HG03045 (cell line): ENCODE measurements at regions not wholly inside any gene's neighbourhood (a gene's known extent, or its start where the extent isn't known, plus 50 kb on each side); places are given as distances from the start of the nearest gene placed in this dataset.

ENCODE experiments used
- ATAC-seq: cut with Tn5 transposase; IDR thresholded peaks from one replicate; pipeline ENCODE4 v1.9.1; 2021; ENCODE audit warnings: mild to moderate bottlenecking, moderate library complexity; ENCODE audit not compliant: unreplicated experiment

DNA sequence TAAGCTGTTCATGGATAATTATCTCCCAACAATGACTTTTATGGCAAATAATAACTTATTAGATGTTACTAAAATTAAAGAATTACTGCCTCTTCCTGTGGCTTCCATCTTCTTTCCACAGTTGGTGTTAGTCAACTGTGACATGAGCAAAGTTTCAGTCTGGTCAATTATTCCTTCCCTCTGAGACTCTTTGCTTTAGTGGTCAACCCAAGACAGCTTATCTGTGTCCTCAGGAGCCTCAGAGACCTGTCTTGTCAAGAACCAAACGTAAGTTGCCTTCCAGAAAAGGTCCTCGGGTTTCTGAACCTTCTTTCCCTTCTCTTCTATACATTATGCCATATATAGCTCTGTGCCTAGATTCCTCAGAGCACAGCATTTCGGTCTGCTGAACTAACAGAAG, 263.2 kb upstream of the ZP4 start:
- no peak for ATAC-seq

DNA sequence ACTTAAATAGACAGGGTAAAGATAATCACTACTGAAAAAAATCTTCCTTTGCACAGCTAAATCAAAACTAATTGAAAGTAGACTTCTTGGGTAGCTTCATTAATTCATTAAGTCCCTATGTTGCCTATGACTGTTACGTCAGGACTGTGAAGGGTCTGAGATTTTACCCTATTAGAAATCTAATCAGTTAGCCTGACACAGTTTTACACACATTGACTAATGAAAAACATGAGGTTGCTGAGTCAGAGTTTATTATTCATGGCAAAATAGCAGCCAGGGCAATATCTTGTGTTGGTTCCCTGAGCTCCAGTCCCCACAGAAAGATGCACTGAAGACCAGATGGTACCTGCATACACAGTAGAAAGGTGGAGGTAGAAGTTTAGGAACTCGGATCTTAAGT, 262.5 kb upstream of the ZP4 start:
- ATAC-seq: no peak

DNA sequence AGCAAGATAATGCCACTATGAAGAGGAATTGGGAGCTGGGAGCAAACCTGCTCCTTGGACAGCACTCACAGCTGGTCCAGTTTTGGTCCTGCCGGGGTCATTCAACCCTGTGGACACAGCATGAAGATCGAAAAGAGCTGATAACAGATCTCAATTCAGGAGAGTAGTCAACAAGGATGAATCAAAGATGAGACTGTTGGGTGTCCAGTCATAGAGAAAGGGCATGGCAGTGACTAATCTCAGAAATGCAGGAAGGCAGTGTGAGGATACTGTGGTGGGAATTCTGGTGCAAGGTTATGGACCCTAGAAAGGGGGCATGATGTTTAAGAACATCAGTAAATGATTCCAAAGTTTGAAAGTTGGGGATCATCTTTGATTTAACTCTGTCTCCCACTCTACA, 261.4 kb upstream of the ZP4 start:
- ATAC-seq: no peak

DNA sequence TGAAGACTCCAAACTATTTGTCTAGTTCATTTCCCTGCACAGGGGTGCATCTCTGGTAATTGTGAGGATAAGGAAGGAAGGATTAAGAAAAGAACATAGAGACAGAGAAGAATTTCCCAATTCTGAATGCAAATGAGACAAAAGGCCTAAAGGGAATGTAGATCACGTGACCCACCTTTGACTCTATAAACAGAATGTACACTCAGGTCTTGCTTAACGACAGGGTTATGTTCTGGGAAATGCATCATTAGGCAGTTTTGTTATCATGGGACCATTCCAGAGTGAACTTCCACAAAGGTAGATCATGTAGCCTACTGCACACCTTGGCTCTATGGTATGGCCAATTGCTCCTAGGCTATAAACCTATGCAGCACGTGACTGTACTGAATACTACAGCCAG, 252.3 kb upstream of the ZP4 start:
- ATAC-seq: no peak

DNA sequence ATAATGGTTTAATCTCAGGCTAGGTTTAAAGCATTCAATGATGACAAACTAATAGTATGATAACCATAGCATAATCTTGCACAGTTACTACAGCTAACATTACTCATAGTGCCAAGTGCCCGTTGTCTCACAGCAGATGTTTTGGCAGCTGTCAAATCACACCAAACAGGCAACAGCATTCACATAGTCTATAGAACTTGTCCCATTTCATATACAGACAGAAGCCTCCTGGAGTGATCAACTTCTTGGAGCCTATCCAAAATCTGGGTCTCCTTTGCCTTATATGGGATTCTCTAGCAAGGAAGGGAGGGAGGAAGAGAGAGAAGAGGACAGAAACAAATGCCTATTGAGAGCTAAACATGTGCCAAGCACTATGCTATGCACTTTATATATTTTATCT, 250.6 kb upstream of the ZP4 start:
- no peak for ATAC-seq

DNA sequence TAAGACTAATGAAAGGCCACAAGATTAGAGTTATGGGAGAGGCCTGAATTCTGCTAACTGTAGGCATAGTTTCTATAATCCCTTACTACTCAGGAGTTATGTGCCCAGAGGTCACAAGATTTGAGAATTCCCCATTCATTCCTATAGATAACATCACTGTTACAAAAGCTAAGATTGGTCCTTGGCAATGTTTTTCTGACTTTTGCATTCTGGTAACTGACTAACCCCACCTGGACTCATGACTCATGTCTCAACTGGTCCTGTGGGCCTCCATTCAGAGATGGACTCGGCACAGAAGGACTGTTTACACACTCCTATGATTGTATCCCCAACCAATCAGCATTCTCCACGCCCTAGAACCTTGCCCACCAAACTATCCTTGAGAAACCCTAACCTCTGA, 249.0 kb upstream of the ZP4 start:
- ATAC-seq: no peak

DNA sequence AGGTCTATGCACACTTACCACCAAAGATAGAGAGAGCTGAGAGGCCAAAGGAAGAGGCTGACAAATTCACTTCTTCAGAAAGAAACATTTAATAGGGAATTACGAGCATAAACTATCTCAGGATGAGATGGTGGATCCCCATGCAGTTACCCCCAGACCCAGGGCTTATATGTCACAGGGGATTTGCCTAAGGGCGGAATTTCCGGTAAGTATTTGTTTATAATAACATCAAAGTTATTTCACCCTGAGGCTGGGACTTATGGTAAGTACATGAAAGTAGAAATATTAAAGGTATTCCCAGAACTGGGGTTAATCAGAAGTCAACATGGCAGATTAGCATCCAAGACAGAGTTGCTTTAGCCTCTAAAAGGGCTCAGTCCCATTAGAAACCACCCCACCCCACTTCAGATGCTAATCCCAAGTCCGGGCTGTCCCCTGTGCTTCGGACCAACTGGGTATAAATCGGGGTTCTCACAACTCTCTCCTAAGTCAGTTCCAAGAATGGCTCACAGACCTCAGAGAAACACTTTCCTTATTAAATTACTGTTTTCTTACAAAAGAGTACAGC, 247.4 kb upstream of the ZP4 start:
- no peak for ATAC-seq

DNA sequence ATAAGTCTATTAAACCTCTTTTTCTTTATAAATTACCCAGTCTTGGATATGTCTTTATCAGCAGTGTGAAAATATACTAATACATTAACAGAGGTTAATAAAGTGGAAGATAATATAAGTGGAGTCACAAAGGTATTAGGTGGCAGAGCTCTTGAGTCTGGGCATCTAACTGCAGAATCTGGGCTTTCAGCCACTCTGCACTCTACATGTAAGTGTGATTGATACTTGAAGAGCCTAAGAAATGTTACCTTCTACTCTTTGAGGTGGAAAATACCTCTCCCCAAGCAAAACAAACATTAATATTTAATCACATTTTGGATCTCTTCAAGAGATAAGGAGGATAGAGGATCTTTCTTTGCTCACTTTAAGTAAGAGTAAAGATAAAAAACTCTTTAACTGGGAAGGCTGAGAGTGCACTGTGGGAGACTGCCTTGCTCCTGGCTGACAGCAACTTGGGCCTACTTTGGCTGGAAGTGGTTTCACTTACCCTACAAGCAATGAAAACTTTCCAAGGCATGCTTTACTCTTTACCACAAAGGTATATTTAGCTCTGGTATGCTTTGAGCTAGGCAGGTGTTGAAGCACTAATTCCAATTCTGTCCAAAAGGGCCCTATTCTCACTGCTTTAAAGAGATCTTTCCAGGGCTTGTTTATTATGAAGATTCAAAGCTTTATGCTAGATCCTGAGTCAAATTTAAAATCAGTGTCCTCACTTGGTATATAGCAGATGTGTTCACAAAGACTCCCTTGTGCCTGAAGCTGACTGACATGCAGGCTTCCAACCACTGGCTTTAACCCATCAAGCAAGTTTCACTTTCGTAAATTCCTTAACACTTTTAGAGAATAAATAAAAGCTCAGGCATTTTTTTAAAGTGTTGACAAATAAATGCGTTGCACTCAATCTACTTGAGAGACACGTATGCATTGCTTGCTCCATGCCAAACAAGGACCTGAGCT, 245.3 kb upstream of the ZP4 start:
- no peak for ATAC-seq

DNA sequence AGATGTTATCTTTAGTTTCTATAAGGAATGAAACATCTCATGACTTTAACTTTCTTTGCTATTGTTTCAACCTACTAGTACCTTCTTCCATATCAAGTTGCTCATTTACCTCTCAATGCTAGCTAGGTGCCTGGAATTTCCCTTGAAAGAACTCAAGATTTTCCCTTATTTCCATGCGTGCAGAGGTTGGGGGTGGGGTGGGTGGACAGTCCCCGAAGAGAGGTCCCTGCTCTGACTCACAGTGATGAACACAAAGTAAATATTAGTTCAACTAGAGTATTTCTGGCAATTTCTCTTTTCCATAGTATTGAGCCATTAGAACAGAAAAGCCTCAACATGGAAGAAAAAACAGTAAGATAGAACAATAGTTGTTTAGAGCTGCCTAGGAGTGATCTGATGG, 239.0 kb upstream of the ZP4 start:
- no peak for ATAC-seq

DNA sequence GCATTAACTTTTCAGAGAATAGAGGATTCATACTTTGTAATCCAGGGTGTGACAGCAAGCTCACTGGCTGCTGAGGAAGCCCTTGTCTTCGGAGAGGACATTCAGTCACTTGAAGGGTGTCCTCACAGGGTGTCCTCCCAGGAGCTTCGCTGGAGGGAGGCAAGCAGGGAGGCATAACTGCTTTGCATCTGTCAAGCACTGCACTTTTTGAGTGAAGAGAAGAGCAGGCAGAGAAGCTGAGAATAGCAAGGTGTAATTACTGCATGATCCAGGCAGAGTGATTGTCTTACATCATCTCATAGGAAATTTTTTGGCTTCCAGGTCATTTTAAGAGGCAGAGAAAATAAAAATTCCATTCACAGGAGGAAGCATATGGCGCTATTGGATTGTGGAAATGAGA, 232.5 kb upstream of the ZP4 start:
- ATAC-seq: no peak

DNA sequence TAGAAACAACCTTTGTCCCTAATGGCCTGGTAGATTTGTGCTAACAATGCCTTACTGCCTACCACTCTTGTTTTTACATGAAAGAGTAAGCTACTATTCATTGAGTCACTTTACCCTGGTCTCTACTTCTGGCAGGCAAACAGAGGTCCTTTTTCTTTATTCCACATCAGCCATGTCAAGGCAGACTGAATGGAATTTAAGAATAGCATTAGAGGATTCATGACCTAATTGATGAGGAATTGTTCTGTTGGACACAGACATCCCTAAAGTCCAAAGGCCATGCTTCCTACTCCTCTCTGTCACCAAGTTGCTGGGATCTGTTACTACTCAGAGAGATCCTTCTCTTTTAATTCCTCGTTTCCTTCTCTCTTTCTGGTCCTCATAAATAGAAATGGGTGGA, 229.1 kb upstream of the ZP4 start:
- no peak for ATAC-seq

DNA sequence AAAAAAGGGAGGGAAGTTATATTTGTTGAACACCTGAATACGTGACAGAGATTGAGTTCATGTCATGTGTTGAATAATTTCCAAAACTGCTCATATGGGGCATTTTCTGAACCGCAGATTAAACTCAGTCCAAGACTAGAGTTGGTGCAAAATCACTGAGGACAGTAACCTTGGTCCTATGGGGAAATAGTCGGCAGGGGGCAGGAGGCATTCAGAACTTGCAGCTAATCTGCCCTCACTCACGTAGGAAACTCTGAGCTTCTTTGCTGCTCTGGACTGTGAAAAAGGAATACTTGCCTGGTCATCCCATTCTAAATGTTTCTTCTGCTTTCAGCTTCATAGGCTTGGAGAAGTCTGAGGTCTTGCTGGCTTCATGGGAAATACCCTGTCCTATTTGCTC, 228.3 kb upstream of the ZP4 start:
- ATAC-seq: no peak

DNA sequence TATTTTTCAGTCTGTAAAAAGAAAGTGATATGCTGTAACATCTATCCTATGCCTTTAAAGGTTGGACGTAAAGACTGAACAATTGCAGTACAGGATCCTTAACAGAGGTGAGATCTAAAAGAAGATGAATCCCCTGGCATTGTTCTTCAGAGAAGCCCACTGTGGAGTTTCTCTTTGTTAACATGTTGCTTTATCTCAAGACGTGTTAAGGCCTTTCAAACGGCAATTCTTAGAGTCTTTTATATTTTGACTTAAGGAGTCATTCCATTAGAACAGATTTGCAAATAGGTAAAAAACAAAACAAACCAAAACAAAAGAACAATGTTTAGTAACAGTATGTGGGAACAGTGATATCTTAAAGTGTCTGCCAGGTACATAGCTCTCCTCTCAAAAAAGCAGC, 225.1 kb upstream of the ZP4 start:
- ATAC-seq: no peak

DNA sequence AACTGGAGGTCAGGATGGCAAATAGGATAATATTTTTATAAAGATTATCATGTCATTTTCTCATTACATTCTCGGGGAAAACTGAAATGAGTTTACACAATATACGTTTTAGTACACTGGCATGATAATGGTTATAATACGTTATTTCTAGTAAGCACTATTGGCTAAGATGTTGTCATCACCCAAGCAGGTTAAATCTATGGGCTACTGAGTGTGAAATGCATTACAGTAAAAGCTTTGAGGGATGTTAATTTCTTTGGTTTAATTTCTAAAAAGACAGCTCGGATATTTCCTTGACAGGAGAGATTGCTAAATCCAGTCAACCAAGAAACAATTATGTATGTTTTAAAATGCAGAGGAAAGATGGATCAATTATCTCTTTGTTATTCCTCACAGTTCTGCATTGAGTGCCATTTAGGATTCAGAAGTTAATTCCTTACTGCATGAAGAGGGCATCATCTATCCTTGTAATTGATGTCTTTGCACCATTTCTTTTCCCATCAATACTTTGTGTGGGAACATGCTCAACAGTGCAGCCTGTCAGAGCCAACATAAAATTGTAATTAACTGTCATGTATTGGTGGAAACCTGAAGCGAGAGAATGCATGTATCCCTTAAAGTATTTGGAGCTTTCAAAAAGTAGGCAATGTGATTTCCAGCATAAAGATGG, 222.4 kb upstream of the ZP4 start:
- no peak for ATAC-seq

DNA sequence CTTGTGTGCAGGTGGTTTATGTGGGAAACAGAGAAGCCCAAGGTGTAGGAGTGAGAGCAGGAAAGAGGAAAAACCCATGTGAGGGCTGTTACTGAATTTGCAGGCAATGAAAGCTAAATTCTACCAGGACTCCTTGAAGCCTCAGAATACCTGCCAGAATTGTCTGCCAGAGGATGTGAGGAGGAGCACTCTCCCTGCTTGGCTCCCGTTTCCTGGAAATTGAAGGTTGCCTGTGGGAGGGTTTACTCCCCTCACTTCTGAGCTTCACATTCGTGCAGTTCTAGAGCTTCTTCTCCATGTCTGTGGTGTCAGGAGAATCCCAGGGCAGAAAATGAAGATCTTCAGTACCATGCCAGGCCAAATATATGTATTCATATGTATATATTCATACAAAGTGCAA, 220.8 kb upstream of the ZP4 start:
- ATAC-seq: no peak

DNA sequence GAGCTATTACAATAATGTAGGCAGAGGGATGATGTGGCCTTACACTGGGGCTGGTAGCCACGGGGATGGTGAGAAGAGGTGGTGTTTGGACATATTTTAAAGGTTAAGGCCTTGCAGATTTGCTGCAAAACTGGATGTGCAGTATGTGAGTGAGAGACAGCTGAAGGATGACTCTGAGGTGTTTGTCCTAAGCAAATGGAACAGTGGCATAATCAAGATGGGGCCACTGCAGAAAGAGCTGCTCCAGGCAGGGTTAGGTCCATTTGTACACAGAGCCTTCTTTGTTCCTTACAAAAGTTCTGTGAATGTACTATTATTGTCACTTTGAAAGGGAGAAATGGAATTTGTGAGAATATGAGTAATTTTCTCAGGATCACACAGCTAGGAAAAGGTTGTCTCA, 220.4 kb upstream of the ZP4 start:
- no peak for ATAC-seq

DNA sequence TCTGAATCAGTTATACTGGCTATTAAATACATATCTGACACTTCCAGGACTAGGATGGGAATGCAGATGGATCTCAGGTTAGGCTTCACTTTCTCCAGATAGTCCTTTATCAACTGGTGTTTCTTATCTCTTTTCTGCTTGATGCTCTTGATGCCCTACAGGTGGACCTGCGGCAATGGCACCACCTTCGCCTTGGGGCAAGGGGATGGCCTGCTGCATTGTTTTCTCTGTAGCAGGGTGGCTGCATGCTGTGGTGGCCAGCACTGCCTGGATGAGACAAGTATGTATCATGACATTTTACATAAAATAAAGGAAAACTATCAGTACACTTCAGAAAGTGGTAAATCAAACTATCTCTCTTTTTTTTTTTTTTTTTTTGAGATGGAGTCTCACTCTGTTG, 217.7 kb upstream of the ZP4 start:
- ATAC-seq: no peak

DNA sequence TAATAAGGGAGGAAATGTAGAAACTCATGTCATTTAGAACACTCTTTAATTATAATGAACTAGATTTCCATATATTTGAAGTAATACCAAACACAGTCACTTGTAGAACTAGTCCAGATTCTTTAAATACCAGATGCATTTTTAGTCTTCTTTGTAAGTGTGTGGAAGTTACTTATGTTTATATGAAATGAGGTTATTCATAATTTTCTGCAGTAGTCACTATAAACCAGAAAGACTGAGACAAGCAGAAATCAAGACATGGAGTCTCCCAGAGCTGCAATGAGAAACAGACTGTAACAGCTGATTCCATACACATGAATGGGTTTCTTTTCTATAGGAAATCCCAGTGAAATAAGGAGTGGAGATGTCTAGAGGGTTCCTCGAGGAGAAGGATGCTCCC, 216.6 kb upstream of the ZP4 start:
- no peak for ATAC-seq

DNA sequence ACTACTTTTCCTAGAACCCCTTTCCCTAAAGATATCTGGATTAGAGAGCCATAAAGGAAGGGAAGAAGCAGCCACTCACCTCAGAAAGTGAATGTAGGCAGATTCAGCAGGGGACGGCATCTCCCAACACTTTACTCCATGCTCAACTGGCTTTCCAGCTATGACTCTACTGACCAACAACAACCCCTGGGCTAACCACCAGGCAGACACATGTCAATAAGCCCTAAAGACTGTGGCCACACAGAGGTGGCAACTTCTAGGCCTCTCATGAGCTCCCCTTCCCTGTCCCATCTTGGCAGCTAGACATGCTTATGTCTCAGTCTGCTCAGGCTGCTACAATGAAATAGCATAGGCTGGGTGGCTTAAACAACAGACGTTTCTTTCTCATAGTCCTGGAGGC, 214.0 kb upstream of the ZP4 start:
- ATAC-seq: no peak

DNA sequence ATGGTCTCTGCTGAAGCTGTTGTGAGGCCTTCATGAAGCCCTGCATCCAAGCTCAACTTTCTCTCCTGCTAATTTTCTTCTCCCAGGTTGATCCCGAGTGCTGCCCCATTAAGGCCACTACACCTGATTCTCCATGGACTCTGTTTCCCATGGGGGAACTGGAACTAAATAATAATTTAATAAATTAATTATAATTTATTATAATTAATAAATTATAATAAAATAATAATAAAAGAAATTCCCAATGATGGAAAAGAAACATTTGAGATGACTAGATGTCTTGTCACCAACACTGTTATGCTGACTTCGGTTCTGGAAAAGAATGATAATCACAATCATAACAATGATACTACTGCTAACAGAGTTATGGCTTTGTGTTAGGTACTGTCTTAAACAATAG, 211.2 kb upstream of the ZP4 start:
- no peak for ATAC-seq

DNA sequence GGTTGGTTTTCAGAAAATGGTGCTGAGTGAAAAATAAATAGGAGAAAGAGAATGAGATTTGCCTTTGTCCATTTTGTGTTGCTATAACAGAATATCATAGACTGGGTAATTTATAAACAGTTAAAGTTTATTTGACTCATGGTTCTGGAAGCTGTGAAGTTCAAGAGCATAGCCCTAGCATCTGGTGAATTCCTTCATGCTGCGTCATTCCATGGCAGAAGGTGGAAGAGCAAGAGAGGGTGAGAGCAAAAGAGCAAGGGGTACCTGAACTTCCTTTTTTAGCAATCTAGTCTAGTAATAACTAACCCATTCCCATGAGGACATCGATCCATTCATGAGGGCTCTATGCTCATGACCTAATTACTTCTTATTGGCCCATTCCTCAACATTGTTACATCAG, 209.1 kb upstream of the ZP4 start:
- ATAC-seq: no peak

DNA sequence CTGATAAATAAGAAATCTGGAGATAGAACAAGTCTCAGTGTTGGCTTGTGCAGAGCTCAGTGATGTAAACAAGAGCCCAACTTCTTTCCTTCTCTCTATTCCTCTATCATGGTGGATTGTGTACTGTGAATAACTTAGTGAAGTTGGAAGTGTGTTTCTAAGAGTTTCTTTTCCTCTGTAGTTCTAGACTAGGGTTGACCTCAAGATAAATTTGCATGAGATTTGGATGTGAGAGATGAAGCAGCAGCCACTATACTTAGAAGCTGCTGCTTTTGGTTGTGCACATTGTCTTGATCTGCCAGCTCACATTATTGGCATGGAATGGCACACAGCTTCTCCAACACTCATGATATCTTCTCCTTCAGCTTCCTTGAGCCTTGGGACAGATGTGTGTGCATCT, 198.9 kb upstream of the ZP4 start:
- ATAC-seq: no peak
